AG09319 (cell line): ENCODE measurements at regions not wholly inside any gene's neighbourhood (a gene's known extent, or its start where the extent isn't known, plus 50 kb on each side); places are given as distances from the start of the nearest gene placed in this dataset.

Experiments used
- DNase-seq: peaks from one replicate; pipeline ENCODE4 v3.0.0-alpha.2; 2010; ENCODE audit warnings: low read depth; ENCODE audit errors: extremely low read depth
- TF ChIP-seq, protein P1 (sequence below): IDR thresholded peaks from 2 replicates; pipeline ENCODE4 v1.5.1; 2011; ENCODE audit warnings: low read depth, mild to moderate bottlenecking, inconsistent platforms, low read length, moderate library complexity

DNA sequence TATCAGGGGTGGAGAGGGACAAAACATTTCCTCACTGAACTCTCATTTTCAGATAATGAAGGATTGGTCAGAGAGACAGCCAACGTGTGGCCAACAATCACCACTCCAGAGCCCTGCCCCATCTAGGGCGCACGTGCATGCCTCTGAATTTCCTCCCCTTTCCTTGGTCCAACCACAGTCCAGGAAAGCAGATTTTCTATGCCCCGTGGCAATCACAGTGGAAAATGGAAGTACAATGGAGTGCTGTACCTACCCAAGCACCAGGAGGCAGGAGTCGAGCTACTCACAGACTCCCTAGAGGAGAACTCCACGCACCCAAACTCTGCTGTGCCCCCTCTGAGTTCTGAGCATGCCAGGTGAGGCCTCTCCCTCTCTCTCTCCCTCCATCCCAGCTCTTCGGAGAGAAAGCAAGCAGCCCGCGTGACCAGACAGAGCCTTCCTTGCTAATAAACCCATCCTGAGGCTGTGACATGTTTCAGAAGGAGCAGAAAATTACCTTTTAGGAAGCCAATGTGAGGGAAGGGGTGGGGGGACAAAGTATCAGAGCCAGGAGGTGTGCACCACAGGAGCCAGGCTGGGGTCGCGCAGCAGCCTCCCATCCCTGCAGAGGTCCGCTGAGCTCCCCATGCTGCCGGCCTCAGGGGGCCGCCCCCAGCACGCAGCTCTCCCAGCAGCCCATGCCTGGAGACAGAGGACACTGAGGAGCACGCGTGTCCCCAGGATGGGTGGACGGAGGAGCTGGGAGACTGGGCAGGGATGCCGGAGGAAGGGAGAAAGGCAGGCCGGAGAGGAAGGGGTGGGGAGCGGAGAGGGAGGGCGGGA is 73.4 kb downstream of the PITPNM2 start:
- DNase-seq = no peak
- TF ChIP-seq, protein P1, sequence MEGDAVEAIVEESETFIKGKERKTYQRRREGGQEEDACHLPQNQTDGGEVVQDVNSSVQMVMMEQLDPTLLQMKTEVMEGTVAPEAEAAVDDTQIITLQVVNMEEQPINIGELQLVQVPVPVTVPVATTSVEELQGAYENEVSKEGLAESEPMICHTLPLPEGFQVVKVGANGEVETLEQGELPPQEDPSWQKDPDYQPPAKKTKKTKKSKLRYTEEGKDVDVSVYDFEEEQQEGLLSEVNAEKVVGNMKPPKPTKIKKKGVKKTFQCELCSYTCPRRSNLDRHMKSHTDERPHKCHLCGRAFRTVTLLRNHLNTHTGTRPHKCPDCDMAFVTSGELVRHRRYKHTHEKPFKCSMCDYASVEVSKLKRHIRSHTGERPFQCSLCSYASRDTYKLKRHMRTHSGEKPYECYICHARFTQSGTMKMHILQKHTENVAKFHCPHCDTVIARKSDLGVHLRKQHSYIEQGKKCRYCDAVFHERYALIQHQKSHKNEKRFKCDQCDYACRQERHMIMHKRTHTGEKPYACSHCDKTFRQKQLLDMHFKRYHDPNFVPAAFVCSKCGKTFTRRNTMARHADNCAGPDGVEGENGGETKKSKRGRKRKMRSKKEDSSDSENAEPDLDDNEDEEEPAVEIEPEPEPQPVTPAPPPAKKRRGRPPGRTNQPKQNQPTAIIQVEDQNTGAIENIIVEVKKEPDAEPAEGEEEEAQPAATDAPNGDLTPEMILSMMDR = no peak

DNA sequence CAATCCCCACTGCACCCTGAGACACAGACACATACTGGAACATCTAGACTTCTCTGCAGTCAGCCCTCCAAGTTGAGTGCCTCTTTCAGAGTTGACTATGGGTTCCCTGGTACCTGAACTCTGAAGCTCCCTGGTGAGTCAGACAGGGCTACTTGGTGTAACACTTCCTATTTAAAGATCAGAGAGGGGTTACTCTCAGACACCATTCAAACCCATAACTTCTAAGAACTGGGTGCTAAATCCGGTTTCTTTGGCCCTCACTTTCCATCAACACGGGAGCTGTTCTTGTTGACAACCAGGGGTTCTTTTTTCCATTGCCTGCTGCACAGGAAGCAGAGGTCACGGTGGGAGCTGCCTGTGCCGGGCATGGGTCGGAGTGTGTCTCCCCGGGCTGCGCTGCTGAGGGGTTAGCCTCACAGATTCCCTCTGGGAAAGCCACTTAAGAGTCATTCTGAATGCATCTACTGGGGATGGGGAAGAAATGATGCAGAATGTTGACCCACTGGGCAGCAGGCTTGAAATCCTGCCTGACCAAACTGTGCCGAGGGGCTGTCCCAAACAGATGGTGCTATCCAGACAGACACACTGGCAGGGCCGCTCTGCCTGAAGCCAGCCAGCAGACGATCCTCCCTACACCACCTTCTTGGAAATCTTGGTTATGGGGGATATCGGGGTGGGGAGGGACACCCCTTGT is 74.1 kb downstream of the PITPNM2 start:
- DNase-seq = no peak
- TF ChIP-seq, protein P1 = no peak

DNA sequence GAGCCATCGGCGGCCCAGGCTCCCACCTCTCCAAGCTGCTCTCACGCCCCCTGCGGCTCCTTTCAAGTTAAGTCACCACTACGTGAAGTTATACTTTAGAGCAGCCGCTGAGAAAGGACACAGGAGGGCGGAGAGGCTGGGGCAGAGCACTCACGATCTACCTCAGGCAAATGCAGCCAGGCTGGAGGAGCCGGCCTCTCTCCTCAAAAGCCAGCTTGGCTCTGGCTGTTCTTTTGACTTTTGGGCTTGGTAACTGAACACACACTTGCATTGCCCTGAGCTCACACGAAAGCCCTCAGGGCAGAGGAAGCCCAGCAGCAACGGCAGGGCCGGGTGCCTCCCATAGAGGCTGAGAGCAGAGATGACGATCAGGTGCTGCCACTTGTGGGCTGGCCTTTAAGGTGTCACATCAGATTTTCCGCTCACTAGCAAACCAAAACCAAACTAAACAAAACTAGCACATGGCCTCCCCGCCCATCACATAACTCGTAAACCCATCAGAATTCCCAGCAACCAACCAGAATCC is 75.2 kb downstream of the PITPNM2 start:
- TF ChIP-seq, protein P1 = no peak; the same call in none of the 2 replicates
- DNase-seq = no peak

DNA sequence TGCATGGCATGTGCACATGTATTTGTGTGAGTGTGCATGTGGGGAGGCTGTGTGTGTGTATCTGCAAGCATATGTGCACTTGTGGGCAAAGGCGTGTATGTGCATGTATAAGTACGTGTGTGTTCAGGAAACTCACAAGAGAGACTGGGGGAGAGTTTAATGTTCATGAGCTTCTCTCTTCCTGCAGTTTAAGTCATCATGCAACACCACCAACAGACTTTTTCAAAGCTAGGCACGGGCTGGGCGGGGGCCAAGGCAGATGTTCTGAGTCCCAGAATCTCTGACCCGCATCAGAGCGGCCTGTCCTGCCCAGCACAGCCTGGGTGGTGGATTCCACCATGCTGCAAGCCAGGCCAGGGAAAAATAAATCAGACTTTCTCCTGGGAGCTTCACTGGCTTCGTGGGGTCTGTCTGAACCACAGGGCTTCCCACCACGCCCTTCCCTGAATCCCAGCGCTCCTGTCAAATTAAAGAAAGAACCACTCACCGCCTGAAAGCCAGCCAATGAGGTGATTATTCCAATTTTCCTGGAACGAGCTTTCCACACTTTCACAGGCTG is 75.7 kb downstream of the PITPNM2 start:
- TF ChIP-seq, protein P1 = no peak
- DNase-seq = no peak

DNA sequence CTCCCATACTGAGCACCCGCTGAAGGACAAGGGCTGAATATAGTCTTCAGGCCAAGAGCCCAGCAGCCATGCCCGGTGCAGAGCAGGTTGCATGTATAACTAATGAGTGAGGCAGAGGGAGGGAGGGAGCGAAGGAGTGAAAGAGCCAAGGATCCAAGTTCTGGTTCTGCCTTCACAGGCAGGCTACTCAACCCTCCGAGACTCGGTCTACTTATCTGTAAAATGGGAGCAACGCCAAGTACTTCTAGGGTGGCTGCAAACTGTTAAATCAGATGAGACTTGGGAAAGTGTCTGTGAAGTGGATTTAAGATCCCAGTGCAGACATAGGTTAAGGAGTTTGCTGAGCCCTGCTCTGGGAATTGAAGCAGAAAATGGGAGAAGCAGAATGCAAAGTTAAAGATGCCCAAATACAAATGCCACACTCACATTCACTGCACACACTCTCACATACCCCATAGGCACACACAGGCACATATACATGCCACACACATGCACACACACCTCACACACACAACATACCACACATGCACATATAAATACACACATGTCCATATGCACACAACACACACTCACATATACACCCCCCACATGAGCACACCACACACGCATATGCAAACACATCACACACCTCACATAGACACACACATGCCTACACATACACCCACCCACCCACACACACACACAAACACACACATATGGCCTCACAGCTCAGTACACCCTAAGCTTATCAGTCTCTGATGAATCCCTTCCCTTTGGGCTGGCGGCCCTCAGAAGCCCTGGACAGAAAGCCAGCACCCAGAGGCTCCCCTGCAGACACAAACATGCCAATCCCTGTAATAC is 76.7 kb downstream of the PITPNM2 start:
- TF ChIP-seq, protein P1 = no peak
- DNase-seq = no peak

DNA sequence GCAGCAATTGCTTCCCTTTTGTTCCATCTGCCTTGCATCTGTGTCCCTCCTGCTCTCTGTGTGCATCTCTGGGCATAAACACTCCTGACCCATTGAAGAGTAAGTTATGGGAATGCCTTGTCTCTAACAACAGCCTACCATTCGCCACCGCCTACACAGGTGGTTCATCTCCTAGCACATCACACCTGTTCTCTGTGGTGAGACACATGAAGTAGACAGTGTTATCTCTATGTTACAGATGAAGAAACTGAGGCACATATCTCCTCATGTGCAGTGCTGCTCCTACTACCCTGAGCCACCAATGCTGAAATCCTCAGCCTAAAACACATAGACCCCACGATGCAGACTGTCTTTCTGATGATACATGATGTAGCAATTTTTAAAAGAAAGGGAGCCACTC is 77.6 kb downstream of the PITPNM2 start:
- no peak for DNase-seq
- TF ChIP-seq, protein P1 = no peak
